Right ventricle myocardium superior (tissue), 1 donor: ENCODE measurements at regions not wholly inside any gene's neighbourhood (a gene's known extent, or its start where the extent isn't known, plus 50 kb on each side); places are given as distances from the start of the nearest gene placed in this dataset.

ENCODE experiments used
- ATAC-seq: fragments of 200-7000 bp; cut with Tn5 transposase; one replicate; pipeline ENCODE4 v1.9.1; 2020; ENCODE audit warnings: mild to moderate bottlenecking; ENCODE audit not compliant: poor library complexity
- DNase-seq: peaks from one replicate; pipeline ENCODE4 v3.0.0-alpha.2; 2020
- intact Hi-C: fragments of 100-400 bp; cut with DNase I; formaldehyde crosslinking; loops from one replicate; pipeline ENCODE4 v1.11.2; 2022
- donor health status: DM: no; HTN: yes; CAD: no; lungs with severe emphysema.

GRCh38 chr4:57501720-57502119, 391.5 kb upstream of the IGFBP7 start:
- ATAC-seq, result peak; percentile 91
- DNase-seq, result peak; percentile 61
- intact Hi-C loops, result no loop called here

GRCh38 chr4:57499786-57500185, 389.6 kb upstream of the IGFBP7 start:
- intact Hi-C loops, result no loop called here
- ATAC-seq, result no peak
- no peak for DNase-seq

- ATAC-seq, result no peak
- intact Hi-C loops, result no loop called here
- DNase-seq, result no peak
Observed at GRCh38 chr4:57498251-57498650, 388.1 kb upstream of the IGFBP7 start.

GRCh38 chr4:57496697-57497471, 386.7 kb upstream of the IGFBP7 start:
- intact Hi-C loops, result no loop called here

GRCh38 chr4:57494821-57495220, 384.6 kb upstream of the IGFBP7 start:
- intact Hi-C loops, result no loop called here
- no peak for ATAC-seq
- no peak for DNase-seq

More at GRCh38 chr4:57496697-57497471, 386.7 kb upstream of the IGFBP7 start:
- no peak for ATAC-seq
- no peak for DNase-seq

- DNase-seq, result peak; percentile 43
- peak; percentile 88 for ATAC-seq
- intact Hi-C loops, result no loop called here
Observed at GRCh38 chr4:57492251-57492878, 382.2 kb upstream of the IGFBP7 start.

- intact Hi-C loops, result no loop called here
- ATAC-seq (peak; percentile 42), DNase-seq (no peak)
Observed at GRCh38 chr4:57491388-57491787, 381.2 kb upstream of the IGFBP7 start.

- DNase-seq (no peak), ATAC-seq (peak; percentile 31)
Observed at GRCh38 chr4:57490520-57491255, 380.5 kb upstream of the IGFBP7 start.

GRCh38 chr4:57488366-57489162, 378.4 kb upstream of the IGFBP7 start:
- DNase-seq (no peak), ATAC-seq (no peak)
- intact Hi-C loops, result no loop called here

More at GRCh38 chr4:57490520-57491255, 380.5 kb upstream of the IGFBP7 start:
- intact Hi-C loops, result no loop called here

- intact Hi-C loops, result no loop called here
- ATAC-seq (no peak), DNase-seq (no peak)
Observed at GRCh38 chr4:57475424-57475823, 365.2 kb upstream of the IGFBP7 start.

- intact Hi-C loops, result no loop called here
- peak; percentile 96 for ATAC-seq
Observed at GRCh38 chr4:57465321-57466056, 355.3 kb upstream of the IGFBP7 start.

GRCh38 chr4:57462843-57463242, 352.7 kb upstream of the IGFBP7 start:
- DNase-seq, result no peak
- intact Hi-C loops, result no loop called here
- ATAC-seq, result no peak

More at GRCh38 chr4:57465321-57466056, 355.3 kb upstream of the IGFBP7 start:
- DNase-seq, result no peak

- no peak for ATAC-seq
- no peak for DNase-seq
- intact Hi-C loops, result no loop called here
Observed at GRCh38 chr4:57460967-57461366, 350.8 kb upstream of the IGFBP7 start.

- no peak for ATAC-seq
- intact Hi-C loops, result loop anchor here (10.0 kb wide), 1 partner anchor 616 kb away; no protein-coding TSS in a partner anchor
- no peak for DNase-seq
Observed at GRCh38 chr4:57448901-57449300, 338.7 kb upstream of the IGFBP7 start.

- no peak for DNase-seq
- ATAC-seq, result no peak
- intact Hi-C loops, result loop anchor here (10.0 kb wide), 1 partner anchor 616 kb away; no protein-coding TSS in a partner anchor
Observed at GRCh38 chr4:57448452-57448851, 338.3 kb upstream of the IGFBP7 start.

GRCh38 chr4:57446266-57446665, 336.1 kb upstream of the IGFBP7 start:
- ATAC-seq, result no peak
- intact Hi-C loops, result loop anchor here (10.0 kb wide), 1 partner anchor 619 kb away; no protein-coding TSS in a partner anchor
- DNase-seq, result no peak

- no peak for DNase-seq
- ATAC-seq, result no peak
- intact Hi-C loops, result loop anchor here (10.0 kb wide), 1 partner anchor 619 kb away; no protein-coding TSS in a partner anchor
Observed at GRCh38 chr4:57445686-57446085, 335.5 kb upstream of the IGFBP7 start.

- ATAC-seq, result no peak
- intact Hi-C loops, result loop anchor here (5.0 to 10.0 kb wide), 2 partner anchors 288 to 620 kb away; no protein-coding TSS in a partner anchor
- no peak for DNase-seq
Observed at GRCh38 chr4:57444671-57445070, 334.5 kb upstream of the IGFBP7 start.
